Activated CD4-positive, alpha-beta T cell treated with anti-CD3 and anti-CD28 coated beads, Interleukin-2, Interleukin-4, amounts not matched to agents 100 ng/mL and 50 ng/mL, durations not matched to agents 16 hours and 8 hours (primary cell): ENCODE measurements at regions not wholly inside any gene's neighbourhood (a gene's known extent, or its start where the extent isn't known, plus 50 kb on each side); places are given as distances from the start of the nearest gene placed in this dataset.
"Not testable (repeated sequence)": the region's sequence is repeated elsewhere in the genome, so short reads cannot be mapped to it uniquely, and the experiment has no call there.

ENCODE experiments used
- DNase-seq: peaks from one replicate; pipeline ENCODE4 v3.0.0-alpha.2; 2020; ENCODE audit warnings: low spot score

DNA sequence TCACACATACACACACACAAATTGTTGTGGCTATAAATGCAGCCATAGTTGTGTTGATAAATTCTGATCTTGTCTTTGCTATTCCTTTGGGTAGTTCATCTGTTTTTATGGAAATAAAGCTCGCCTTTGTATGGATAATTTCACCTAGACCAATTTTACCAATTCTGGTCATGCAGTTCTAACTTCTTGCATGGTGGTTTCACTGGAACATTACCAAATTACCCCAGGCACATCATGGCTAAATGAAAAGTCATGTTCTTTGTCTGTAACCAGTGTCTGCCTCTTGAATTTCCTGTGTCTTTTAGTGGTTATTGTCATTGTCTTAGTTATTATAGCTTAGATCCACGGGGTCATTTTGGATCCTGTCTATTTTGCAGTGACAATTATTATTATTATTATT, 50.3 kb upstream of the TMC1 start:
- DNase-seq: no peak

DNA sequence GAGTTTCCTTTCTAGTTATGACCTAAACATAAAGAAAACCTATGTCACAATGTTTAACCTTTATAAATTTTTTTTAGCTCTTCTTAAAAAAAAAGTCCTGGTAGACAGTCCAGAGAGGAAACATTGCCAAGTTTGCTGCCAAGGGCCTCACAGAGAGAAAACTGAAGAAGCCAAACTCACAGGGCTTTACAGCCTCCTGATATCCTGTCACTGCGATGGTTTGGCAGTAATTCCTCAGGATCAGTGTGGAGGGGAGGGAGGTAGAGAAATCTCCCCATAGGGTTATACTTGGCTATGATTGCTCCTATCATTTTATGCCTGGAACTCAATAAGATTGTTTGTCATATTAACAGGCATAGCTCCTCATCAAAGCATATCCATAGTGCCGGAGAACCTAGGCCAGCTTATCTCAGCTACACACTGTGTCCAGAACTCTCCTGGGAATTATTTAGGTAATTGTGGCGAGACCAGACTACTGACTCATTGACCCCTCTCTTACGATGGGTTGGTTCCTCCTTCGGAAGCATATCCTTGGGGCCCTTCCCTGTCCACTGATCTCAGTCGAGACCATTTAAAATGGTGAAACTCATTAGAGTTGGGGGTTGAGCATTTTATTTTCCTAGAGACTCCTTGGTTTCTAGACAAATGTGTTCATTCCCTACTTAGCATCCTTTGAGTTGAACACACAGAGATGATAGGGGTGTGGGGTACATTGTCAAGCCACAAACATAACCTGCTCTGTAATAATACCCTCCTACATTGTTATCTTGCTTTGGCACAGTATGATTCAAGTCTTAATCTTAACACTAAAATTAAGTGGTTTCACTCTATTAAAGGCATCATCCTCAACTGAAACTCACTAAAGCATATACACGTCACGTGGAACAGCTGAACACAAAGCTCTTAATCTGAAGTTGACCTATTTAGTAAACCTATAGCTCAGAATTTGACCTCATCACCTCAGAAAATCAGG, 53.4 kb upstream of the TMC1 start:
- no peak for DNase-seq

DNA sequence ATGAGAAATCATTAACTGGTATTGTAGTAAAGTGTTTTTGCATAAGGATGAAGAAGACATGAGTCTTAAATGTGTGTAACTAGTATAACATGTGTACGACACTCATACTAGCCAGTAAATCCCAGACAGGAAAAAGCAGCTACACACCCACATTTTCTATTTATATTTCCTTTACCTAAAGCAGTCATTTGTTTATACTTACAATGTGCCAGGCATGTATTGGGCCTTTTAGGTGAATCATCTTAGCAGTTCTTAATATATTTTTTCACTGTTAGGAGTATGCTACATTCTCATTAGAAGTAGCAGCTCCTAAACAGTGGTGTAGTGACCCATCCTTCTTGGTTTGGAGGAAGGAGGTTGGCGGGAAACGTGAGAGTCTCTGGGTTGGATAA, 55.8 kb upstream of the TMC1 start:
- no peak for DNase-seq

DNA sequence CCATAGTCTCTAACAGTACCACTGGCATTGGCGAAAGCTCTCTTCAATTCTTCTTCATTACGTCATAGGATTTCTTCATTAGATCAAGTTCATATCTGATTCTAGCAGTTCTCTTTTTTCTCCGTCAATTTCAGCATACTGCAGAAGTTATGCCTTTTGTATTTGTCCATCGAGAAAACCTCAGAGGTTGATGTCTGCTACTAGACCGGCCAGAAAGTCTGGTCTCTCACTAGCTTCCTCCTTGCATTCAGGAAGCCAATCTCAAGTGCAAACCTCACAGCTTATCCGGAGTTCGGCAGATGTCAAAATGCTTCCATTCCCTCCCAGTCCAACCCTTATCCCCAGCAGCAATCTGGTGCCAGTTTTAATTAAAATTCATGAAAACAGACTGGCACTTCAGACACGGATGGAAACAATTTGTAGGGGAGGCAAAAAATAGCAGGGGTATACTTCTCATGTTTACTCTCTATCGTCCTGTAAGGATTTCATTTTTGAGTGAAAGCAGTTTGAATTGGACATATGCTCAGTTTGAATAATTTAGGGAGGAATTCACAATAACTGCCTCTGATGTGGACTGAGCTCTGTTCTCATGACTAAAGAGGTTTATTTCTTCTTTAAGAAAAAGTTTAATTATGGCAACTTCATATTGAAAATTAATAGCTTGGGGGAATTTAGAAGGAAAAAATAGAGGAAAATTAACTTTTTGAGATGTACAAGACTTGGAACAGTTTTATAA, 56.4 kb upstream of the TMC1 start:
- no peak for DNase-seq

DNA sequence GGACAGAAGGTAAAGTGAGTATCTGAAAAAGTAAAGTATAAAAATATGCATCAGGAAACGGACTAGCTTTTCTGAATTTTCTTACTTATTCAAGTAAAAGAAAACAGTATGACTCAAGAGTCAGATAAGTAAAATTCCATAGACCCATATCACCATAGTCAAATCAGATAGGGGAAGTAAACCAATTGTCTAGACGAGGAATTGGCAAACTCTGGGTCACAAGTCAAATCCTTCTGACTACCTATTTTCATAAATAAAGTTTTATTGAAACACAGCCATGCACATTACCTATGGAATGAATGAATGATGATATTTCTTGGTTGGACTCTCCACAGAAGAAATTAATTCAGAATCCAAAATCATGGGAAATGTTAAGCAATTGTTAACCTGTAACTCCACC, 59.1 kb upstream of the TMC1 start:
- no peak for DNase-seq

DNA sequence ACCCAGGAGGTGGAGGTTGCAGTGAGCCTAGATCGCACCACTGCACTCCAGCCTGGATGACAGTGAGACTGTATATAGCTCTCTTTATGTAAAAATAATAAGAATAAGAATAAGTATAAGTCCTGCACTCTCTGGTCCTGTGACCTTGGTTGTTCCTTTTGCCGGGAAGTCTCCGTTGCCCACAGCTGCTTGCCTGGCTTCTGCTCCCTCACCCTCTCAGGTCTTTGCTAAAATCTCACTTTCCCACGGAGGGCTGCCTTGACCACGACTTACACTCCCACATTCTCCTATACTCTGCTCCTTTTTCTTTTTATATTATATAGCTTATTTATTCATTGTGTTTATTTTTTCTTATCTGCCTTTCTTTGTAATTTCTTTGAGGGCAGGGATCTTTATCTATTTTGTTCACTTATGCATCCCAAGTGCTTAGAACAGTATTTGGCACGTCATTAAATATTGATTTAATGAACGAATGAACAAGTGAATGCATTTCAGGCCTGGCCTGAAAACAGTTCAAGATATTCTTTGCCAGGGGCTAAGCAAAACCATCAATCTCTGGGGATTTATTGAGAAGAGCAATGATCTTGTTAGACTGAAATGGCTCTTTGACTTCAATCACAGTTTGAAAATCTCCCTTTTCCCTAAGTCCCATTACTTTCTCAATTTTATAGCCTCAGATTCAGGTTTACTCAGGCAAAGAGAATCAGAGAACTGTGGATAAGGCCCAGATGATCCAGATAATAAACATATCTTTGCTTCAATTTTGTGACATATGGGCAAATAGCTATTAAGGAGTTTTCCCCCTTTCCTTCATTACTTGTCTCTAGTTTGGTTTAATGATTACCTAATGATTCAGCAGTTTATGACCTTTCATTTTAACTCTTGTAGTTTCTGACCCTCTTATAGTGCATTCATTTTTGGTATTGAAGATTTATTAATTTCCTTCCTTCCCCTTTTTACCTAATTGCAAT, 60.8 kb upstream of the TMC1 start:
- no peak for DNase-seq

DNA sequence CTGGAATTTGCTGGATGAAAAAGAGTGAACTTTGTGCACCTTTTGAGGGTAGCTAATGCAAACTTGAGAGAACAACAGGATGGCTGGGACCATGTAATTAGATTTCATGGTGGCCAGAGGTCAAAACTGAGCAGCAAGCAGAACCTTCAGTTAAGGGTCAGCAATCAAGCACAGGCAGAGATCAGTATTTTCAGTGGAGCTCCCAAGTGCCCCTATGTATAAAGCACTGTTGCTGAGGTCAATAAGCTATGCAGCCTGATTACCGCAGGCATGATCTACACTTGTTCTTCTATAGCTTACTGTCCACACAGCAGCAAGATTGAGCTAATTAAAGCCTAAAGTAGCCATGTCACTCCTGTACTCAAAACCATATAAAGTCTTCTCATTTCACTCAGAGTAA, 62.1 kb upstream of the TMC1 start:
- no peak for DNase-seq

DNA sequence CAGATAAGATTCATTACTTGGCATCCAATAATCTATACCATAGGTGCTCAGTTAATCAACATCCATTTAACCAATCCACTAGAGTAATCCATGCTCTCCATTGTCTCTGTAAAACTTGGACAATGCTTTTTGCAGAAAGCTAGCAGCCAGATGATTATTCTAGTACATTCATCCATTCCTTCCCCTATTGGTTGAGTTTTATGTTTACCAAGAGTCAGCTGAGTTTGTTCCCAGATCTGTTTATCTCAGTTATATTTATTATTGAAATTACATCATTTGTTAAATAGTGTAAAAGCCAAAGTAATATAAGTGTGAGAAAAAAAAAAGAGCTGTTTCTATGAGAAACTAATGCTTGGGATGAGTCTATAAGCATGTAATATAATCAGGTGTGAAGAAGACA, 63.3 kb upstream of the TMC1 start:
- DNase-seq: no peak

DNA sequence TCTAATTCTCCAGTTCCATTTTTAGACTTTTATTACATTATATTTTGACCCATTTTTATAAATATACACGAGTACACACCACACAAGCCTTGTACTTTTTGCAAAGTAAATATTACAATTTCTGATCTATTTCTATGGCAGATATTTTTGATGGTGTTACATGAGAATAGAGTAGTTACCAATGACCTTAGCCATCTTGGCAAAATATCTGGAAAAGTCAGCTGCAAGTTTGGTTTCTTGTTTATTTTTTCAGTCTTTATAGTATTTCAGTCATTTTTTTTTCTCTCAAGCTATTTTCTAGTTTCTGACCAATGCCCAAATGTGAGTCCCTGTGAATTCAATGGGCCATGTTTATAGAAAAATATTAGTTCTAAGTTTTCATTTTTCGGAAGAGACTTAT, 64.0 kb upstream of the TMC1 start:
- no peak for DNase-seq

DNA sequence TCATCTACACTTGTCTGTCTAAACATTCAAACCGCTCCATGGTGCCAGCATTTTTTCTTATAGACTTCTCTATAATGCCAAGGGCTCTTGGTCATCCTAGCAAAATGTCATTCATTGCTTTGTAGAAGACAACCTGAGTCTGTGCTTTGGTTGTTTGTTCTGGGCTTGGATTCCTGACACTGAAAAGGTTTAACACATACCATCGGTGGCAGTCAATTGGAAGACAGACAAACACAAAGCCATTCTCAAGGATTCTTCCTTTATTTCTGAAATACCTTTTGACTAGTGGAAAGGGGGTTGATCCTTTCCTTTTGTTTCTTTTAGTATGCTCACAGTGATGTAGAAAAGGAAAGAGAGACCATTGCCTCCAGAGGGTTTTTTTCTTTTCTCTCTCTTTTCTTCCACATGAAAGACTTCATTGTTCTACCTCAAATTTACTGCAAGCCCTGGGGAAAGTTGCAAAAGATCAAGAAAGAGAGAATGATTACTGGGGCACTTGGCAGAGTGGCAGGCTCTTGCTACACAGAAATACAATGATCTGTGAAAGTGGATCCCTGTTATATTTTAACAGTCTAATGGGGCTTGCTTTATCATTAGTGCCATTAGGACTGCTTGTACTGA, 66.4 kb upstream of the TMC1 start:
- no peak for DNase-seq

DNA sequence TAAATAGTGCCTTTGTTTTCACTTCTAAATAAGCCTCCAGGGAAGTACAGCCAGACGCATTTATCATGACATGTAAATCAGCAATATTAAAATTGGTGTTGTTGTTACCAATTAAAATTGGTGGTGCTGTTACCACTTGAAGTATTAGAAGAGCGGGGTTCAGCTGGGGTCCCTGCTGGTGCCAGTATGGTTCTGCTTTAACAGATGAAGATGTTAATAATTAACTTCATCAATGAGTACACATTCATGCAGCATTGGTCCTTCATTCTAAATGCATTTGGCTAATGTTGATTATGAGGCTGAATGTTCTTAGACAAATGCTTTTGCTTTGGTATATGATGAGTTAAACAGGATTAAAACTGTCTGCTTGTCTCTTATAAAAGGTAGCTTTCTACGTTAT, 67.6 kb upstream of the TMC1 start:
- no peak for DNase-seq

DNA sequence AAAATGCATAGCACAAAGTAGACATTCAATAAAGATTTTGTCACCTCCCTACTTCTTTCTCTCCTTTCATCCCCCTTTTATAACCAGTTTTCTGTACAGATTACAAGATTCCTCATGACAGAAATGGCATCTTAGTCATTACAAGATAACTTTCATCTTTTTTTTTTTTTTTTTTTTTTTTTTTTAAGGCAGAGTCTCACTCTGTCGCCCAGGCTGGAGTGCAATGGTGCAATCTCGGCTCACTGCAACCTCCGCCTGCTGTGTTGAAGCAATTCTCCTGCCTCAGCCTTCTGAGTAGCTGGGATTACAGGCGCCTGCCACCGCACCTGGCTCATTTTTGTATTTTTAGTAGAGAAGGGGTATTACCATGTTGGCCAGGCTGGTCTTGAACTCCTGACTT, 75.2 kb upstream of the TMC1 start:
- not testable (repeated sequence) for DNase-seq

DNA sequence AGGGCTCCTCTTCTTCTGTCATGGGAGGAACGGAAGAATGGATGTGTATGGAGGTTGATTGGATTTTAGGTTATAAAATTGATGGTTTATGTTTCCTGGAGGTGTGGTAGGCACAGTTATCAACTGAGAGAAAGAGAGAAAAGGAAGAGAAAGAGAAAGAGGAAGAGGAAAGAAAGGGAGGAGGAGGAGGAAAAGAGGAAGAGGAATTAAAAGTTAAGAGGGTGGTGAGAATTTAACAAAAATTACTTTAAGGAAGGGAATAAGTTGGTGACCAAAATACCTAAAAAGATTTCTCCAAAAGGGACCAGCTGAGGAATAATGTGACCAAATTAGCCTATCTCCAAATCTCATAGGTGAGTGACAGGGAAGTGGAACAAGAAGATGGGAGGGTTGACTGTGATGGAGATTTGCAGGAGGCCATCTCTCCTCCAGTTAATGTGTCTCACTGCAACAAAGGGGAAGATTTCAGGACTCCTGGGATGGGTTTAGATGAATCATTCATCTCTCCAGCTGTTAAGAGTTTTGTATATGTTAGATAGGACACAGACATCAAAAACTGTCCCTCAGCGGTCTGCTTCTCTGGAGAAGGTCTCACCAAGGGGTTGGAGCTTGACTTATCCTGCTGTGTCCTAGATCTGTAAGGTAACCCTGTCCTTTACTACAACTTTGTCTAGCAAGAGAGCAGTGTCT, 76.0 kb upstream of the TMC1 start:
- no peak for DNase-seq

DNA sequence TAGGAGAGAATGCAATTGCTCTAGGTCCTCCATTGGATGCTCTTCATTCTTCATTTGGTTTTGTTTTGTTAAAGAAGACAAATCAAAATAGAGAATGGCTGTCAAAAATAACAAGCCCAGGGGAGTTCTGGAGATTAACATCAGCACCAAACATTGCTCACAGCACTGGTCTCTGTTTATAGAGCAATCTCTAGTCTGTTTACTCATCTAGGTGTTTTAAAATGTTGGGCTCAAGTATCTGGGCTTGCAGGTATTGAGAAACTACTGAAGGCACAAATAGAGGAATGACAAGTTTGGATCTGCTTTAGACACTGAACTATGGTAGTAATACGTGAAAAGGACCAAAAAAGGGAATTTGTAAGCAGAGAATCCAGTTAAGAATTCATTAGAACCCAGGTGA, 77.0 kb upstream of the TMC1 start:
- peak; percentile 18 for DNase-seq

DNA sequence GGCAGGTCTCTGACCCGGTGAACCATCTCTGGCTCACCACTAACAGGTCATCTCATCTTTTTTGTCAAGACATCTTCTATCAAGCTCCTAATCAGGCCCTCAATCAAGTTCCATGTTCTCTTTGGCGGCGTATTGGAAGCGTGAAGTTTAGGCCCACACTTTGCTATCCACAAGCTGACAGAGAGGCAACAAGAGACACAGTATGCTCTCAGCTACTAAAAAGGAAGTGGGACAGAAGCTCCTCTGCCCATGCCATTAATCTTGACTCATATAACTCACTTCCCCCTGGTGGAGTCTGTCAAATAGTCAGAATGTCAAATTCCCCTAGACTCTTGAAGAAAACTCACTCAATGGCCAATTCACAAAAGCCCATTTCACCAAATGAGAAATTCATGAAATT, 77.6 kb upstream of the TMC1 start:
- peak; percentile 78 for DNase-seq

DNA sequence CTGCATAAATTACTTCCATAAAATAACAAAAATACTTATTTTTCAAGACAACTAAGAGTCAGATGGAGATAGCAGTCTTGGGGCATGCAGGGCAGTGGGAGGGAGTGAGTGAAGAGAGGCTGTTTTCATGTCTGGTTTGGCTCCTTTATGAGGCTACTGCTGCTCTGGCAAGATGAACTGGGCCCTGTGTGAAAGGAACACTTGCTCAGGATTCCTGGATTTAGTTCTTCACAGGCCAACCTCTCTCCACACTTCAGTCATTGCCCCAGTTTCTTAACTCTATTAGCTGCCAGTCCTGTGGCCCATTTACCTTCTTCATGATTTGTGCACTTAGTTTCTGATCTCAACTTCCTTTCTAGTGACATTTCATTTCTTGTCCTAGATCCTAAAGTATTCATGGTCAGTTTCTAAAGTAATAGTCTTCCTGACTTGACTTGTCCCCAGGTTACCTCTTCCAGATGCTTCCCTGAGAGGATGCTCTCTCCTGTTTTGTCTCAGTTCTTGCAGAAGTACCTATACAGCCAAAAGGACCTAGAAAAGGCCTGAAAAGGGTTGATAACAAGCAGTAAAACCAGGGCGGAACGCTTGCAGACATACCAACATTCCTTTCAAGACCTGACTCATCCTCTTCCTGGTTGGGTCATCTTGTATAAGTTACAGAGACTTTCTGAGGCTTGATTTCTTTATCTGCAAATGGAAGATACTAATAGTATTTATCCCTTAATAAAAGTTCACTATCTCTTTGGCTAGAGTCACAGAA, 77.0 kb upstream of the ZFAND5 start:
- DNase-seq: peak; percentile 24

DNA sequence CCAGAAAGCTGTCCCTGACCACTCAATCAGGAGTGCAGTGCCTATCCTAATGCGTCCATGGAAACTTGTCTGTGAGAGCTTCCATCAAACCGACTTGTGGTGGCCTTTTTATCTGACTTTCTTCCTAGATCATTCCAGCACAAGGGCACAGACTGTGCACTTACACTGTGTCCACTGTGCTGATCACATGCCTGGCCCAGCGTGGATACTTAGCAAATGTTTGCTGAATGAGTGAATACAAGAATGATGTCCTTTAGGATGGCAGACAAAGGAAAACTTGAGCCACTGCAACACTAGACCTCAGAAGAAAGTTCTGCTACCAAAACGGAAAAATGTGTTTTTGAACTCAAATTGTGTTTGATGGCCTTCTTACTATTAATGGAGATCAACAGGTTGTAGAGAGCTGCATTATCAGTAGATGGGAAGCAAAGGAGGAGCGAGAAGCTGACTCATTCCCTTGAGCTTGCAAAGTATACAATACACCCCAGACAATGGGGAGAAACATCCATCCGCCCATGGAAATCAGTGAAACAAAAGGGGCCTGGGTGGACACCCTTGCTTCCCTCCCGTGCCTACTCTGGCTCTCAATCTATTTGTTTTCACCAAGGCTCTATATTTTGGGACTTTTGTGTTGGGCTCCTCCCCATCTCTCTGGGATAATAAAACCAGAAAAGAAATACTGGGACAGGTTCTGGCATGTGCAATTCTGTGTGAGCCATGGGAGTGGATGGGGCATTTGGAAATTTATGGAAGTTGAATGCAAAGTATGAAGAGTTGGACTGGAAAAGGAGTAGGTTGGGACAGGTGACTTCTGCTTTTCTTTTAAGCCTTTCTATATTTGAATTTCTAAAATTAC, 76.2 kb upstream of the ZFAND5 start:
- no peak for DNase-seq

DNA sequence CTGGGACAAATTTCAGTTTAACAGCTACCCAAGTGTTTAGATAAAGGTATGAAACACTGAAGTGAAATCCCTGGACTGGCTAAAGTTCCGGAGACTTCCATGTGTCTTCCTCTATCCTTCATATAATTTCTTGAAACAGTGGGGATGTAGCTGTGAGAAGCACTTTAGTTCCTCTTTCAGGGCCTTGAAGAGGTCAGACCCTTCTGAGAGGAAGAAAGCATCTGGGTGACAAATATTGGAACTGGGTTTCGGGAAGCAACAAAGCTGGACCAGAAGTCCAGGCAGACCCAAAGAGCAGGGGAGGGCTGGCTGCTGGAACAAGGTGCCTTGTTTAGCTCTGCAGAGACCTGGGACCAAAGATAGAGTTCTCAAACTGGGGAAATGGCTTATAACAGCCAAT, 75.4 kb upstream of the ZFAND5 start:
- no peak for DNase-seq

DNA sequence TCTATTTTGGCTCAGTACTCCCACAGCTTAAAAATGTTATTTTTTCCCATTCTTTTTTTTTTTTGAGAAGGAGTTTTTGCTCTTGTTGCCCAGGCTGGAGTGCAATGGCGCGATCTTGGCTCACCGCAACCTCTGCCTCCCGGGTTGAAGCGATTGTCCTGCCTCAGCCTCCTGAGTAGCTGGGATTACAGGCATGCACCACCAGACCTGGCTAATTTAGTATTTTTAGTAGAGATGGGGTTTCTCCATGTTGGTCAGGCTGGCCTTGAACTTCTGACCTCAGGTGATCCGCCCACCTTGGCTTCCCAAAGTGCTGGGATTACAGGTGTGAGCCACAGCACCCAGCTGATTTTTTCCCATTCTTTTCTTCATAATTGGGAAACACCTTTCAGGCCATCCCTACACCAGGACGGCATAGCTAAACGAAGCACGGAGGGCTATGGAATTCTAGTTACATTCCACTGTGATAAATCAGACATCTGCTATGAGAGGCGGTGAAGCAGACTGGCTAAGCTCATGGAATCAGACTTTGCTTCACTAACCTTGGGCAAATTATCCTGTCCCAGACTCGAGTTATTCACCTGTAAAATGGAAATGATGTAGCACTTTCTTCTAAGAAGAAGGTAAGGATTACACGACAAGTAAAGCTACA, 68.7 kb upstream of the ZFAND5 start:
- DNase-seq: not testable (repeated sequence)
